ENCODE measurements at regions not wholly inside any gene's neighbourhood (a gene's known extent, or its start where the extent isn't known, plus 50 kb on each side); places are given as distances from the start of the nearest gene placed in this dataset.

- Histone ChIP-seq H3K4me2 (ENCODE audit: insufficient read depth in 1 of 2, low read depth in 2 of 2, low read length in 2 of 2) (no peak overlapping the region), H4K20me1 (replicated peaks in 1 of 2; ENCODE audit: control insufficient read depth in 1 of 2, insufficient read depth in 2 of 2, low read length in 2 of 2) (no peaks in the 10 kb centered on the region), H3K27ac (ENCODE audit: low read depth, low read length) (no peak overlapping the region), H3K79me1 (ENCODE audit: low read depth, low read length) (no peaks in the 10 kb centered on the region), H3K23ac (ENCODE audit: insufficient read length) (no peak overlapping the region), H3K79me2 (ENCODE audit: control insufficient read depth in 1 of 2, insufficient read depth in 2 of 2, low read length in 2 of 2) (no peaks in the 10 kb centered on the region), H2AFZ (ENCODE audit: low read length) (no peak overlapping the region), H3K9me3 (ENCODE audit: insufficient read depth in 2 of 2, low read depth in 1 of 2, low read length in 1 of 2) (peaks cover 14 to 16% of the 10 kb centered on the region in 2 experiments; a peak in 3 of 4 replicates), H3K56ac (replicated peaks; ENCODE audit: insufficient read length, low read depth, low read length) (no peak overlapping the region), H4K8ac (ENCODE audit: extremely low read depth, insufficient read depth, low read length) (no peak overlapping the region), H2BK15ac (ENCODE audit: low read length) (no peak overlapping the region), H4K5ac (ENCODE audit: insufficient read length, low read depth, low read length) (no peak overlapping the region), H3K4me3 (ENCODE audit: extremely low read depth in 1 of 4, insufficient read depth in 2 of 4, low read depth in 3 of 4, low read length in 4 of 4) (no peak overlapping the region), H2BK120ac (replicated peaks; ENCODE audit: low read depth, low read length) (no peak overlapping the region), H4K91ac (replicated peaks; ENCODE audit: insufficient read length, low read length) (no peak overlapping the region), H3K9ac (replicated peaks in 1 of 4; ENCODE audit: extremely low read depth in 1 of 4, low read depth in 3 of 4, low read length in 3 of 4) (no peak overlapping the region), H3K27me3 (replicated peaks in 1 of 4; ENCODE audit: control insufficient read depth in 3 of 4, extremely low read depth in 1 of 4, insufficient read depth in 3 of 4, low read length in 3 of 4) (no peaks in the 10 kb centered on the region), H3K4ac (replicated peaks; ENCODE audit: insufficient read length, low read depth, low read length) (no peak overlapping the region), H3K36me3 (ENCODE audit: control insufficient read depth in 2 of 4, insufficient read depth in 4 of 4, low read length in 3 of 4) (no peaks in the 10 kb centered on the region), H3K23me2 (ENCODE audit: low read depth, low read length) (no peaks in the 10 kb centered on the region), H2BK5ac (ENCODE audit: low read depth, low read length) (no peak overlapping the region), H3K4me1 (replicated peaks in 1 of 4; ENCODE audit: control insufficient read depth in 3 of 4, insufficient read depth in 4 of 4, low read length in 3 of 4) (no peaks in the 10 kb centered on the region), H3K18ac (ENCODE audit: extremely low read depth, low read length) (no peak overlapping the region), H2BK20ac (ENCODE audit: low read length) (no peak overlapping the region), H2BK12ac (ENCODE audit: low read depth, low read length) (no peak overlapping the region), H2AK5ac (ENCODE audit: low read depth, low read length) (no peak overlapping the region), H3K14ac (ENCODE audit: insufficient read length) (no peak overlapping the region)
- ChIA-PET CTCF (ENCODE audit: partially characterized antibody) (interaction anchor here (0.7 kb wide), 1 partner anchor 19 kb away, joined by 3 read pairs; no protein-coding TSS in a partner anchor), POLR2A (ENCODE audit: partially characterized antibody) (no interaction called here)
- 90% methylated on average over 1 of the region's 1 CpG; no CpG with 5 or more reads in 1 of the 2 experiments for WGBS, 2 experiments (ENCODE audit: extremely low coverage in 1 of 2, insufficient coverage in 1 of 2, insufficient read length in 1 of 2, insufficient replicate concordance in 2 of 2, low coverage in 1 of 2, low lambda C conversion rate in 2 of 2, missing lambda C conversion rate in 1 of 2)
- FAIRE-seq, result no peak
- TF ChIP-seq RBBP5 (IDR thresholded peaks at IDR 0.05; ENCODE audit: borderline replicate concordance, low read depth, low read length) (no peak), SP4 (IDR thresholded peaks at IDR 0.05; ENCODE audit: low read length) (no peak), RFX5 (IDR thresholded peaks at IDR 0.05; ENCODE audit: borderline replicate concordance, low read depth, low read length) (no peak), GTF2F1 (IDR thresholded peaks at IDR 0.05; ENCODE audit: borderline replicate concordance, low read depth, low read length) (no peak)
- DNase-seq (ENCODE audit: low read depth in 1 of 2, low spot score in 2 of 2), result no peak
Observed at GRCh38 chr5:15241216-15241821, 258.7 kb upstream of the FBXL7 start.

All from H1 (cell line).